ENCODE measurements at regions not wholly inside any gene's neighbourhood (a gene's known extent, or its start where the extent isn't known, plus 50 kb on each side); places are given as distances from the start of the nearest gene placed in this dataset.

DNA sequence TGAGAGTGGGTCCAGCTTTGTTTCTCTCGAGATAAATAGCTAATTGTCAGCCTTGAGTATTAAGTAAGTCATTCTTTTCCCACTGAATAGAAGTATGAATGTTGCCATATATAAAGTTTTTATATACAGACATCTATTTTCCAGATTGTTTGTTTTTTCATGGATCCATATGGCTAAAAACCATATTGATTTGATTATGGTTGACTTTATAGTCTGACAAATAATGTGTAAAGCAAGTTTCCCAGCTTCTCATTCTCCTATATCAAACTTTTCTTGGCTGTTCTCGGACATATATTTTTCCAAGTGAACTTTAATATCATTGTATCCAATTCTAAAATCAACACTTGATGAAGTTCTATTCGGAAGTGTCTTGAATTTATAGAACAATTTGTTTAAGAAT is 352.4 kb upstream of the MEOX2 start:
- TF ChIP-seq, protein P1, sequence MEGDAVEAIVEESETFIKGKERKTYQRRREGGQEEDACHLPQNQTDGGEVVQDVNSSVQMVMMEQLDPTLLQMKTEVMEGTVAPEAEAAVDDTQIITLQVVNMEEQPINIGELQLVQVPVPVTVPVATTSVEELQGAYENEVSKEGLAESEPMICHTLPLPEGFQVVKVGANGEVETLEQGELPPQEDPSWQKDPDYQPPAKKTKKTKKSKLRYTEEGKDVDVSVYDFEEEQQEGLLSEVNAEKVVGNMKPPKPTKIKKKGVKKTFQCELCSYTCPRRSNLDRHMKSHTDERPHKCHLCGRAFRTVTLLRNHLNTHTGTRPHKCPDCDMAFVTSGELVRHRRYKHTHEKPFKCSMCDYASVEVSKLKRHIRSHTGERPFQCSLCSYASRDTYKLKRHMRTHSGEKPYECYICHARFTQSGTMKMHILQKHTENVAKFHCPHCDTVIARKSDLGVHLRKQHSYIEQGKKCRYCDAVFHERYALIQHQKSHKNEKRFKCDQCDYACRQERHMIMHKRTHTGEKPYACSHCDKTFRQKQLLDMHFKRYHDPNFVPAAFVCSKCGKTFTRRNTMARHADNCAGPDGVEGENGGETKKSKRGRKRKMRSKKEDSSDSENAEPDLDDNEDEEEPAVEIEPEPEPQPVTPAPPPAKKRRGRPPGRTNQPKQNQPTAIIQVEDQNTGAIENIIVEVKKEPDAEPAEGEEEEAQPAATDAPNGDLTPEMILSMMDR (IDR thresholded peaks at IDR 0.05), result no peak
- no peak for TF ChIP-seq POLR2A (IDR thresholded peaks at IDR 0.05)
- no peak for TF ChIP-seq POLR2AphosphoS5 (IDR thresholded peaks at IDR 0.05; ENCODE audit: insufficient read depth in 1 of 2, low read depth in 1 of 2)

Measured in vagina (tissue), 2 donors.